HG03439 (cell line): ENCODE measurements at regions not wholly inside any gene's neighbourhood (a gene's known extent, or its start where the extent isn't known, plus 50 kb on each side); places are given as distances from the start of the nearest gene placed in this dataset.

Experiments
- ATAC-seq: cut with Tn5 transposase; IDR thresholded peaks from one replicate; pipeline ENCODE4 v1.9.1; 2021; ENCODE audit warnings: mild to moderate bottlenecking, moderate library complexity; ENCODE audit not compliant: unreplicated experiment

DNA sequence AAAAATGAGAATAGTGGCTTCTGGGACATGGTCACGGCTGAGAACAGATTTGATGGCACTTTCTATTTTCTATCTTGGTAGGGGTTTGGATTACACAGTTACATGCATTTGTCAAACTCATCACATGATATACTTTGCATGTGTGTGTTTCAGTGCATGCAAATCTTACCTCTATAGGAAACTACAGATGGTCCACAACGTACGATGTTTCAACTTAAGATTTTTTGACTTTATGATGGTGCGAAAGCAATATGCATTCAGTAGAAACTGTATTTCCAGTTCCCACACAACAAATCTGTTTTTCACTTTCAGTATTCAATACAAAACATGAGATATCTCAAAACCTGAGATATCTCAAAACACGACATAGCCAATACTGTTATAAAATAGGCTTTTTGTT is 231.8 kb upstream of the SPTLC3 start:
- no peak for ATAC-seq

GRCh38 chr20:12786276-12786675 is 222.5 kb upstream of the SPTLC3 start:
- no peak for ATAC-seq

- ATAC-seq: no peak
Measured at GRCh38 chr20:12788632-12789299, 220.0 kb upstream of the SPTLC3 start.

- ATAC-seq: no peak
Measured at GRCh38 chr20:12790859-12791258, 217.9 kb upstream of the SPTLC3 start.

DNA sequence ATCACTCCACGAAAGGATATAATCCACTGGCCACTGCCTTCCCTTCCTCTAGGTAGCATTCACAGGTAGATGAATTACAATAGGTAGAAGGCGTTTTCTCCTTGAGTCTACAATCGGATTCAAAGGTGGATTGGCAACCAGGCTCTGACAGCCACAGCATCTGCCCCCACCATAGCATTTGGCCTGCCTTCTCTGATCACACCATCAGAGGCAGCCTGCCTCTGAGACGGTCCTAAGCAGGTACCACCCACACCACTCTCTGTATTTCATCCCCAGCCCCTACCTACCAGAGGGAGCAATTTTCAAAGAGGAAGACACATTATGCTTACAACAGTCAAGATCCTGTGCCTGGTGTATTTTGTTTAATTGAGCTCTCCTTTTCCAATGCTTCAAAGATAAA is 210.5 kb upstream of the SPTLC3 start:
- no peak for ATAC-seq

DNA sequence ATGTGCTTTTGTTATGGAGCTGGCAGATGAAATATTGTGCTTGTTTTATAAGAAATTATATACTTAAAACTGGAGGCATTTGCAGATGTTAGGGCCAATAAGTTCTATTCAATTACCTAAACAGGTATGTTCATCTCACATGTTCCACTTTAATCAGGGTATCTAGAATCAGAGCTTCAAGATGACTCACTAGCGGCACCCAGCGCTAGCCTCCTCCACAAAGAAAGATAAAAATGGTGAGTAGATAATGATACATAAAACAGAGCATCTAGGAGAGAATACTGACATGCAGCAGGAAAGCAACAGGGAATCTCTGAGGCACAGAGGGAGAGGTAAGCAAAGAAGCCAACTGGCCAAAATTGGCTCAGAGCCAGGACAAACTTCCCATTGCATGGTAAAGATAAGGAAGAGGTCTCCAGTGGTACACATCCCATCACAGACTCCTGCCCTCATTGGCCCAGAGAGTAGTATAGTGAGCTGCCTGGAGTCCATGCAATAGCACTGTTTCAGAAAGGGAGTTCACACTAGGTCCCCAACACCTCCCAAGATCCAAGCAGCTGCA is 200.7 kb upstream of the SPTLC3 start:
- no peak for ATAC-seq

- ATAC-seq: no peak
Measured at GRCh38 chr20:12815231-12815768, 193.5 kb upstream of the SPTLC3 start.

DNA sequence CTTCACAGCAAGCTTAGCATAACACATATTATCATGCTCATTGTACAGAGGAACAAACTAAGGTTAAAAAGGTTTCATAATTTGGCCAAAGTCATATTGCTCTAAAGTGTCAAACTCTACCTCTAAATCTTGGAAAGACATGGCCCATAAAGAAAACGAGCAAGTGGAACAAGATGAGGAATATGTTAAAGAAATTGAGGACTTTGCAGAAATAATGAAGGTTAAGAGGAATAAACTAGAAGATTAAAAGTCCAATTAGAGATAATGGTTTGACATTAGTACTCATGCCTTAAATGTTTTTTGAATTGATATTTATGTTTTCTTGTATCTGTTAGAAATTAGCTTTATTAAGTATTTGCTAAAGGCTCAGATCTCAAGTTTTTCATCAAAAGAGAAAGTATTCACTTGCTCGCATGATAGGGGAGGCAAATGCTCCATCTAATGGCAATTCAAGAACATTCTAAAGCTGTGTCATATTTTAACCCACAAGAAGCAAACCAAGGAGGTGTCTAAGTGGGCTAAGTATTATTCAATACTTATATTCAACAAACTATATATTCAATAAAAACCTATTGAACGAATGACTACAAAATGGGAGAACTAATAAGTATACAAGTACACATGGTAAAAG is 192.9 kb upstream of the SPTLC3 start:
- ATAC-seq: no peak

- ATAC-seq: no peak
Measured at GRCh38 chr20:12821249-12821648, 187.5 kb upstream of the SPTLC3 start.

GRCh38 chr20:12823734-12824133 is 185.0 kb upstream of the SPTLC3 start:
- no peak for ATAC-seq

DNA sequence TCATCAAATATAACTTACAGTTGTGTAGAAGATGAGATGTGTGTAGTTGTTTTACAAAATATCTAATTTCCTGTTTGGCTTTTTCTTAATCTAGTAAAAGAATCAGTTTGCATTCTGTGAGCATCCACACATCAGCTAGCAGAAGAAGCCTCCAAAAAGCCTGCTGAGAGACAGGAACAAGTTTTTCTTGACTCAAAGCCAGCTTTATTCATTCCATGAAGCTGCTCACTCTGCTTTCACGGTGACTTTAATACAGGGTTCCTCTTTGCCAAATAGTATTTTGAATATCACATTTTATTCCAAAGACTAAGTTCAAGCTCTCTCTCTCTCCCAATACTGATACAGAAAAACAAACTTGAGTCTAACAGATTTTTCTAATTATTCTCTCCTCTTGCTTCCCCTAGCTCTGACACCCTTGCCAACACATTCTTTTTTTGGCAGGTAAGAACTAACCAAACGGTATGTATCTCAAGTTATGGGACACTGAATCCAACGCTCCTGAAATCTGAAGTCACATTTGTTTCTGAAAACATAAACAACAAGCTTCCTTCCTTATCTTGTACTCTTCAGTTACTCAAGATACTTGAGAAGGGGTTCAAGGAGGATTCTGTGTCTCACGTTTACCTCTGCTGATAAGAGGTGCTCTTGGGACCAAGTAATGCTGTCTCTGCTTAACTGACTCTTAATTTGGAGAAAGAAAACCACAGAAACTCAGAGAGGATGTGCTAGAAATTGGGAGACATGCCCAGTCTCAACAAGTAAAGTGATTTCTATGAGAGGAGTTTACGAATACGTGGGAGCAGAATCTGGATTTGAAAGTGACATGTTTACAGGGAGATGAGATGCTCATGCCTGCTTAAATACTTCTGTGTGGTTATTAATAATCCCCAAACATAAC is 184.2 kb upstream of the SPTLC3 start:
- ATAC-seq: no peak

- ATAC-seq: no peak
Measured at GRCh38 chr20:12825226-12825595, 183.6 kb upstream of the SPTLC3 start.

GRCh38 chr20:12827816-12828385 is 180.9 kb upstream of the SPTLC3 start:
- no peak for ATAC-seq

DNA sequence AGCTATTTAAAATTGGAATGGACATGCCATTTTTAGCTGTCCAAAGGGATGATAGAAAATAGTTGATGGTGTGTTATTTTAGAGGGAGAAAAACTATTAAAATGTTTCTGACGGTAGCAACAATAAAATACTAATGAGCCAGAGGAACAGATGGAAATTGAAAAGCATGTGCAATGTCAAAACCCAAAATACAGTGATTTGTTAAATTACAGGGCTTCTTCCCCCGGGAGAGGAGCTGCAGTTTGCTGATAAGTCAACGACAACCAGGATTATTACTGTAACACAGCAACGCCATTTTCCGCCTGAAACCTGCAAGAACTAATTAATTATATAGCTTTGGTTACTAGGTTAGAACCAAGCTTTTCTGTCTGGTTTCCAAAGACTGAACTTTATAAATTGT is 179.6 kb upstream of the SPTLC3 start:
- no peak for ATAC-seq

DNA sequence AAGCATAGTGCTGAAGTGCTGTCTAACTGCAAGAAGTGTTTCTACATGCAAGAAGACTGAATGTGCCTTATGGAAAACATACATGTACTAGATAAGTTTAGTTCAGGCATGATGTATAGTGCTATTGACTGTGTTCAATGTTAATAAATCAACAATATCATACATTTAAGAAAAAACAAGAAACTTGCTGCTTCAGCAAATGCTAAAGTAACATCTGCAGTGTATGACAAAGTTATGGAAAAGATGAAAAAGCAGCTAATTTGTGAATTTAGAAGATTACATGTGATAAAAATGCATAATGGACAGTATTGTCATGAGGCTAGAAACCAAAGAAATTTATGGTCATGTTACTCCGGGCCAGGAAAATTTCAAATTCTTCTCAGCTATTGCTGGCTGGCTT is 174.9 kb upstream of the SPTLC3 start:
- ATAC-seq: no peak

DNA sequence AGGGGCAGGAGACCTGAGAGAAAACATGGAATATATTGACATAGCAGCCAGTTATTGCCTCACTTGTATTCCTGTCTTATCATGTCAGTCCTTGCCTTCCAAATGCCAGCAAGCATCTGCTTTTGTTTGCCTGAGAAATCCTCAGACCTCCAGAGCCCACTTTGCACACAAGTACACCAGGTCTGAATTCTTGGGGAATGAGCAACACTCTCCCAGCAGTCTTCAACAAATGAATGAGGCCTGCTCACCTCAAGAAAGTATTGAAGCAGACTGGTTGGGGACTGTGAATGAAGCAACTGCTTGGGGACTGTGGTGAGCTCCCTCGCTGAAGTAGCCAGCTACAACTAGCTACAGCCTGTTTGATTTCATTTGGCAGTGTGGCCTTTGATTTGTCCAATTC is 172.8 kb upstream of the SPTLC3 start:
- no peak for ATAC-seq

DNA sequence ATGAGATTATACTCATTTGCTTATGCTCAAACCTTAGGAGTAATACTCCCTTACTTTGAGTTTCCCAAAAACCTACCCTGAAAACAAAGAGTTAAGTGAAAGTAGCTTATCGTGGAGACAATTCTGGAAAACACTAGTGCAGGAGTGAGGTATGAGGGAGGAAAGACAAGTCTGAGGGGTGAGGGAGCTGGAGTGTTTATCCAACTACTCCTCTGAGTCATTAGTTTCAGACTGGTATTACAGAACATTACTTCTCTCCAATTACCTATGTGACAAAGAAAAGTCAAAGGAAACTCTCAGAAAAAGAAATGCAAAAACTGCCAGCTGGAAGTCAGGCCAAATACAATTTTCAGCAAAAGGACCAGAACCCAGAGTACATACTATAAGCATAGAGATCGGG is 171.1 kb upstream of the SPTLC3 start:
- ATAC-seq: no peak

DNA sequence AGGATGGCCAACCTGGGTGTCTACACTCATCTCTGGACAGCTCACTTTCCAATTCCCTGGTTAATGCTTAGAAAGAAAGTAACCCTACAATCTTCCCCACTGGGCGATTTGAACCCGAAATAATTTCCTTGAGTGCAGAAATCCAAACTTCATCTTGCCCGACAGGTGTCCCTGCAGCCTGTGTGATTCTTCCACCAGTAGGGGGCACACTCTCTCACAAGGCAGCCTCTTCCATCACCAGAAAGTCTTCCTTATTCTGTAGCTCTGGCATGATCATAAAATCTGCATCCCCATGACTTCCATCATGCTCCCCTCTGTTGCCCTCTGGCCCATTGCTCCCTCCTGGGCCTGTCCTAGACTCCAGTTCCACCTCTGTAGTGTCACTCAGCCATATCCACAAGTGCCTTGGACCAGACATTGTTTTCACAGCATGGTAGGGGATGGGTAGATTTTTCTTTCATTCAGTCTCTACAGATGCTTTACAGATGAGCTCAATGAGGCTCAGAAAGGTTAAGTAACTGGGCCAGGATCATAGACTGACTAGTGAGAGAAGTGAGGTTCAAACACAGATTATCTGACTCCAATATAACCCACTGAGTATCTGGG is 170.4 kb upstream of the SPTLC3 start:
- ATAC-seq: no peak

GRCh38 chr20:12847872-12848271 is 160.9 kb upstream of the SPTLC3 start:
- no peak for ATAC-seq

DNA sequence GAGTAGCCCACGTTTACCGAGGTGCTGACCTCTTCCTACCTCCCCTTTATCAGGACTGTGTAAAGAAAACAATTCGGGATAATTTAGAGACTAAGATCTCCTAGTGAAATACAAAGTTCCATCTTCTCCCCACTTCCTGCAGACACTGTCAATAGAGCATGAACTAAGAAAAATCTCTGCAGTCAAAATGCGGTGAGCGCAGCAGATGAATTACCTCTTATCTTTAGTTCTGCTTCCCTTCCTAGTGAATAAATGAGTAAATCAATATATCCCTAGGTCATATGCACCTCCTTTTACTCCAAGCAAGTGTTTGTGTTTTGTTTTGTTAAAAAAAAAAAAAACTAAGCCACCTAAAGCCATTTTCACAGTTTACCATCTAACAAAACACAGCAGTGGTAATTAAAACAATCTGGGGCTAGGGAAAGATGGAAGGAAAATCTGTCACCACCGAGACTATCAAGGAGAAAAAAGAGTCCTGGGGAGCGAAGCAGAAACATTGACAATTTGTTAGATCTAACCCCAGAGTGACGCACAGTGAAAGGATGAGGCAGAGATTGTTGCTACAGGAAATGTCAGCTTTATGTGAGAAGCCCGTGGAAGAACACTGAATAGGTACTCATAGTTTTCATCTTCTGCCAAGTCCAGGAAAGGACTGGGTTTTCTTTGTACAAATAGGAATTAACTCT is 159.4 kb upstream of the SPTLC3 start:
- no peak for ATAC-seq
